T-helper 1 cell treated with Interleukin-12 subunit alpha and Interleukin-12 subunit beta and Interleukin-4 antibody, amounts not matched to agents 30 ng/mL and 1 ng/mL, for 36 hours (primary cell): ENCODE measurements at regions not wholly inside any gene's neighbourhood (a gene's known extent, or its start where the extent isn't known, plus 50 kb on each side); places are given as distances from the start of the nearest gene placed in this dataset.

ENCODE experiments used
- intact Hi-C: fragments of 100-400 bp; cut with micrococcal nuclease; formaldehyde crosslinking; loops from one replicate; pipeline ENCODE4 v1.15.1; 2024

DNA sequence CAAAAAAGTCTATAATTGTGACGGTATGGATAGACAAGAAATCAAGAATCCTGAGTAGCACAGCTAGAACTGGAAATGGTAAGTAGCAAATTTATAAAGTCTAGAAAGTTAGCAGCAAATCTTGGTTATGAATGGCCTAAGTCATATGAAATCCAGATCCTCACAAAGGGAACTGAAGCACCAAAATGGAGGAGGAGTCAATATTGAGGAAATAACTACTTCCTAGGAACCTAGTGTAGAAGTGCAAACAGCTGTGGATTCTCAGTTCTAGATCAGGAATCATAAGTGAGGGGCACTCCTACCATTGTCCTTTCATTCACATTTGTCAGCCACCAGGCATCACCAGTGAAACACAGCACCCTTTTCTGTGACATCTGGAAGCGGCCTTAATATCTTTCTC, 202.2 kb upstream of the DCN start:
- intact Hi-C loops = loop anchor here (5.0 to 10.0 kb wide), 4 partner anchors 427 to 1540 kb away; partner anchors contain the start of gene EEA1

GRCh38 chr12:91384366-91384765, 201.7 kb upstream of the DCN start:
- intact Hi-C loops = loop anchor here (5.0 to 10.0 kb wide), 4 partner anchors 428 to 1540 kb away; partner anchors contain the start of gene EEA1

GRCh38 chr12:91383099-91383498, 200.5 kb upstream of the DCN start:
- intact Hi-C loops = loop anchor here (2.0 to 10.0 kb wide), 5 partner anchors 194 to 1542 kb away; partner anchors contain the start of gene EEA1

DNA sequence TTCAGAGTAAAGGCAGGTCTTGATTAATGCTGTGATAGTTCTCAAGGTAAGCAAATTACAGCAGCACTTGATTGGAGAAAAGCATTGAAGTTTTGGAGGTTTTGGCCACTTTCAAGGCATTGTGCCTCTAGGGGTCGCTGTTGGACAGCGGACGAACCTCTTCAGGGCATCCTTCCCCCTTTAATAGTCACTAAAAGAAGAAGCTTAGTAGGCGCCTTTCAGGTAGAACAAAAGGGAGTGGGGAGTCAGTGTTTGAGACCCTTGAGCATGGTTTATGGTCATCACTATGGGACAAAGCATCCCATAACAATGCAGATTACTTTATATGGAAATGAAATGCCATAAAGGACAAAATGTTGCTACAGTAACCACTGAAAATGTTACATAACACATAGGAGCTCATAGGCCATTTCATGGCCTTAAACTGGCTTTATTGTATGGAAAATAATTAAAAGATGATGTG, 199.5 kb upstream of the DCN start:
- intact Hi-C loops = loop anchor here (1.0 to 10.0 kb wide), 14 partner anchors 21 to 1543 kb away; partner anchors contain the start of gene EEA1

GRCh38 chr12:91381309-91381804, 198.7 kb upstream of the DCN start:
- intact Hi-C loops = loop anchor here (5.0 to 10.0 kb wide), 4 partner anchors 431 to 1543 kb away; partner anchors contain the start of gene EEA1

GRCh38 chr12:91380631-91381030, 198.0 kb upstream of the DCN start:
- intact Hi-C loops = loop anchor here (5.0 to 10.0 kb wide), 4 partner anchors 432 to 1544 kb away; partner anchors contain the start of gene EEA1

DNA sequence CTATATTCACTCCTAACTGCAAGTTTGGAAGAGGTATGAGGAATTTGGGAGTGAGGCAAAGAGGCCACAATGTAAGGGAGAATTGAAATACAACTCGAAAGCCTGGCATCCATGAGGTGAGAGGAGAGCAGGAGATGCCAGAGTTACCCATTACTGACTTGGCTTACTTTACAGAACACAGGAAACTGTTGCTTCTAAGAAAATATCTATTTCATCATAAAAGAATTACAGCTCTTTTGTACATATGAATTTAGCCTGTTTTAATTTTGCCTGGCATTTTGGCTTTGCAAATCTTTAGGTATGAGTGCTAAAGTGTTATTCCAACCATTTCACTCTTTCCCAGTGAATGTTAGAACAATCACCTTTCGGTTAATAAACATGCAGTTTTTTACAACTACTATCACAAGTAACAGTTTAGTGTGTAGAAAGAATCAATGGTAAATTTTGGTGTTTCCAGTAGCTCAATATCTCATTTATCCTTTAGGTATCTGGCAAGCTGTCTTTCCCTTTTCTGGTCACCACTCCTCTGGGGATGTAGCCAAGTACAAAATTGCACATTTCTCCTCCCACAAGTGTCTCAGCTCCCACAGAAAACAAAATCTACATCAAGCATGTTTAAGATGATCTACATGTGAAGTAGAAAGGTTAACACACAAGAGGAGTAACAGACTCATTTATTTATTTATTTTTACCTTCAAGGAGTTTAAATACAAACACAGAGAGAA, 196.6 kb upstream of the DCN start:
- intact Hi-C loops = no loop called here

- intact Hi-C loops = no loop called here
Observed at GRCh38 chr12:91377436-91377835, 194.8 kb upstream of the DCN start.

DNA sequence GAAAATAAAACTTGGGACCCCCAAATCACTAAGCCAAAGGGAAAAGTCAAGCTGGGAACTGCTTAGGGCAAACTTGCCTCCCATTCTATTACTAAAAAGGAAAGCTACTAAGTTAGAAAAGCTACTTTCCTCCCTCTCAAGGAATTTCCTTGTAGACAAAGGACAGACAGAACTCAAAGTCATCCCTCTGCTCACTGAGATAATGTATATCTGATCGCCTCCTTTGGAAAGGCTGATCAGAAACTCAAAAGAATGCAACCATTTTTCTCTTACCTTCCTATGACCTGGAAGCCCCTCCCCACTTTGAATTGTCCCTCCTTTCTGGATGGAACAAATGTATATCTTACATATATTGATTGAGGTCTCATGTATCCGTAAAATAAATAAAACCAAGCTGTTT, 190.5 kb upstream of the DCN start:
- intact Hi-C loops = no loop called here

- intact Hi-C loops = no loop called here
Observed at GRCh38 chr12:91370086-91370868, 187.7 kb upstream of the DCN start.

GRCh38 chr12:91368613-91369012, 186.0 kb upstream of the DCN start:
- intact Hi-C loops = no loop called here

DNA sequence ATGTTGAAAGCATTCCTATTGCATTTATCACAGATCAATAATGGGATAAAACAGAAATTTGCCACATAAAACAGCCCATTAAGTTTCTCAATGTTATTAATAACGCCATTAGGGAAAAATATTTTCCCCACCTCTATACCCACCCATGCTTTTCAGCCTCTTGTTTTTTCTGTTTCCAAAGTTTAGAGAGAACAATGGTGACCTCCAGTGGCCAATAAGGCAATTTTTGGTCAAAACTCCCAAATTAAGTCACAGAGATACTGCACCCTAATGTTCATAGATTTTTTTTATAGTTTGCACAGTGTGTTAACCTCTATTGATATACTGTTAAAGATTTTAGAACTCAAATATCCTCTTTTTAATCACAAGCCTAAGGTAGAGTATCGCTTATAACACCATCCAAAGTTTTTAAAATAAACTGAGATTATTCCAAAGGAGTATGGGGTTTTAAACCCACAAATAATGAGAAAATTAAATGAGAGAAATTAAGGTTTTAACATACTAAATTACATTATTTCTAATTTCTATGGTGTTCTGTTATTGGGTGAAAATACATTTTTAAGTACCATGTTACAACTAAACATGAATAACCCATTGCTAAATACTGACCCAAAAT, 184.7 kb upstream of the DCN start:
- intact Hi-C loops = no loop called here

DNA sequence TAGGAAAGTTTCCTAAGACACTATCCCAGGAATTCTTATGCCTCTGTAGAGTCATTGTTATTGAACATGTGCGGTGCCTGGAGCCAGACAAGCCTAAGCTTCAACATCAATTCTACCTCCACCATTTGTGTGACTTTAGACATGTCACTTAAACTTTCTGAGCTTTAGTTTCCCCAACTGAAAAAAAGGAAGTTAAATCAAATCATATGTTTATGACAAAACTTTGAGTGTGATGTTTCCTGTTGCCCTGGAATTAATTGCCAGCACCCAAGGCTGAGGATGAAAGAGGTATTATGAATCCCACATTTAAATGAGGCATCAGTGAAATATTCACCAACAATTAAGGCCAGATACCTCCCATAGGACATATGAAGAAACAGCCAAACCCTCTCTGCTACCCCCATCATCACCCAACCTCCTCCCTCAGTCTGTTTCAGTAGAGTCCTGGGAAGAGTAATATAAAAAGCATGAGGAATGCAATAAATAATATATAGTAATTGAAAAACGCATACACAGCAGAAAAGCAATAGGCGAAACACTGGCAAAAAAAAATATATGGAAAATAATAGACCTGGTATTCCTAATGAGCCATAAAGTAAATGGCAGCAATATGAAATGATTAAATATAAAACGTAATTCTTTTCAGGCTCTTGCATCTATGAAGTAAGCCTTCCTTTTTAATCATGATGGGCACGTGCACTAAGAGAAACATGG, 182.0 kb upstream of the DCN start:
- intact Hi-C loops = loop anchor here (5.0 kb wide), 2 partner anchors 778 to 1623 kb away; no protein-coding TSS in a partner anchor

GRCh38 chr12:91361864-91362263, 179.2 kb upstream of the DCN start:
- intact Hi-C loops = loop anchor here (1.0 to 5.0 kb wide), 5 partner anchors 20 to 1625 kb away; no protein-coding TSS in a partner anchor

GRCh38 chr12:91357381-91357780, 174.8 kb upstream of the DCN start:
- intact Hi-C loops = no loop called here

- intact Hi-C loops = no loop called here
Observed at GRCh38 chr12:91356405-91356804, 173.8 kb upstream of the DCN start.

DNA sequence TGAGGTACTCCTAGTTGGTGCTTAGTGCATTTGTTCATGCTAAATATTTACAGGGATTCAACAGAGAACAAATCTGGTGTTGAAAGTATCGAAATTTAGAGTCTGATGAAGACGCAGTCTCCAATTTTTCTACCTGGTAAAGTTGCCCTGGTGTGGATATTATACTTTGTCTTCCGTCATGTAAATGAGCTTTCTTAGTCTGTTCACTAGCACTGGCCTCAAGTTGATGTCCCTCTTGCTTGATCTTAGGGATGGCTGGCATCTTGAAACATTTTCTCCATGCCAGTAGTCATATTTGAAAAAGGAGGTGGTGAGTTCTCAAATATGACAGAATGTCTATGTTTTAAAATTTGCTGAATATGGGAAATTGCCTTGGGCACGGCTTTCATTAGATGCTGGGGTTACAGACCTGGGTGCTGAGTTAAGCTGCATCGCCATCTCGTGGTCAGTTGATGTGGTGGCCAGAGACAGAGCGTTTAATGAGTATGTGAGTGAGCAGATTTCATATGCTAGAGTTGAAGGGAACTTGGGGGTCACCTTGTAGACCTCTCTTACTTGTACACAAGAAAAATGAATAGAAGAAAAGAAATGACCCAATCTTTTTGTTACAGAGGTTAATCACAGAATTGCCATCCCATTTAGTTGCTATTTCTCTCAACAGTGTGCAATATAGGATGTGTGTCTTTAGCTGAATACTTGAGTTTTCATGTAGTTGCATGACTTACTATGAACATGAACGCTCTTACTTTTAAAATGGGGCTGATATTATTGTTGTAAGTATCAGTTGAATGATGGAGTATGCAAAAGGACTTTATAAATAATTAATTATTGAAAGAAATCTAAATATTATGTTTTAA, 172.8 kb upstream of the DCN start:
- intact Hi-C loops = no loop called here

DNA sequence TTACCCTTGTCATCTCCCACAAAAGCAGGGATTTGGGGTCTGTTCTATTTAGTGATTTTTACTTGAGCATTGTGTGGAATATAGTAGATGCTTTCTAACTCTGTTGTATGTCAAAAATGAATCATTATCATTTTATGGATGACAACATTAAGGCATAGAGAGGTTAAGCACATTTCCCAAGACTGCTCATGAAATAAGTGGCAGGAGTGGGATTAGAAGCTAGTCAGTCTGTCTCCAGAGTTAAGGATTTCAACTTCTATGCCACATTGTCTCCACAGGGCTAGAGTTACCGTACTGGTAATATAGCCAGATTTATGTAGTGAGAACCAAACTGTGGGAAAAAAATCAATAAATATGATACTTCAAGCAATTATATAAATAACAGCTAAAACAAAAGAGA, 170.6 kb upstream of the DCN start:
- intact Hi-C loops = no loop called here

GRCh38 chr12:91349476-91349875, 166.9 kb upstream of the DCN start:
- intact Hi-C loops = no loop called here
